NCI-H526 (cell line): ENCODE measurements at regions not wholly inside any gene's neighbourhood (a gene's known extent, or its start where the extent isn't known, plus 50 kb on each side); places are given as distances from the start of the nearest gene placed in this dataset.

Source experiments
- DNase-seq, 2 experiments: peaks; one replicate each; lab custom pipeline; 2025; lab: John Stamatoyannopoulos, UW

DNA sequence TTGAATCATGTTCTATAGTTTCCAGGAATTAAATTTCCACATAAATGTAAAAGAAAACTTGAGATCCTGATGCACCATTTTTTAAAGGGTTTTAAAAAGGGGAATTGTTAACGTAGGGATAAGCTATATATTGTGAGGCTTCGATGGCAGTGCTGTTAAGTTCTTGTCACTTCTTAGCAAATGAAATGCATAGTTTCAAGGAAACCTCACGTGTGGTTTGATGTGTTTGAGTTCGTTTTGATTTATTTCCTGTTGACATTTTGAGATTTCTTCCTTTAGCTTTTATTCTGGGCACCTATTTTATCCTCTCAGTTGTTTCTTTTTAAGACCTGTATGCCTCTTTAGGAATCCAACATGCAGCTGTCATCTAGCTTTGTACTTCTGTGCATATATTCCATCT lies 301.0 kb downstream of the DOCK8 start:
- no peak for DNase-seq

DNA sequence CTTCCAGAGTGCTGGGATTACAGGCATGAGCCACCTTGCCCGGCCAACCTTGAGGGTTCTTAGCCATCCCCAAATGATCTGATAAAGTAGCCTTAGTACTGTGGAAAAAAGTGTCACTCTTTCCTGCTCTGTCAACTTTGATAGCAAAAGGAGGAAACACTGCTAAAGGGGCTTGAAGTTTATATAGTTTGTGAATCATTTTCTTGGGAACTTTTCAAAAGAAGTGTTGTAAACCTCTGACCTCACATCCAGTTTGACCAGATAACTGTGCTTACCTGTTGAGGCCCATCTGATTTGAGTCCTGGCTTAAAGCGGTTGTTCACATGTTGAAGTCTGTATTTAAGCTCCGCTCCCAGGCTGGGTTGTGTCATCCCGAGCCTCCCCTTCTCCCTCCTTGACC lies 303.3 kb downstream of the DOCK8 start:
- no peak for DNase-seq

DNA sequence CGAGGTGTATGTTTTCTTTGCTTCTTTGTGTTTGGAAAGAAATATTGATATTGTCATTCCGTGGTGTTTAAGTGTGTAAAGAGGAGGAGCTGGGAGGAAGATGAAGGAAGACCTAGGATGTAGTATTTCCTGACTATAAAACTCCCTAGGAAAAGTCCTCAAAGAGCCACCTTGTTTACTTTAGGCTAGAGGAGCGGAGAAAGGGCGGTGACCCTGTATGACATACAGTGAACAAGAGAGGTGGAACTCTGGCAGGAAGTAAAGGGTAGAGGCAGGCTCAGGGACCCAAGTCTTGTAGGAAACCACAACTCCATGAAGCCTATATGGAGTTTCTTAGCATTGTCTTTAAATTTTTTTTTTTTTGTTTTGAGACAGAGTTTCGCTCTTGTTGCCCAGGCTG lies 303.9 kb downstream of the DOCK8 start:
- DNase-seq, result no peak

DNA sequence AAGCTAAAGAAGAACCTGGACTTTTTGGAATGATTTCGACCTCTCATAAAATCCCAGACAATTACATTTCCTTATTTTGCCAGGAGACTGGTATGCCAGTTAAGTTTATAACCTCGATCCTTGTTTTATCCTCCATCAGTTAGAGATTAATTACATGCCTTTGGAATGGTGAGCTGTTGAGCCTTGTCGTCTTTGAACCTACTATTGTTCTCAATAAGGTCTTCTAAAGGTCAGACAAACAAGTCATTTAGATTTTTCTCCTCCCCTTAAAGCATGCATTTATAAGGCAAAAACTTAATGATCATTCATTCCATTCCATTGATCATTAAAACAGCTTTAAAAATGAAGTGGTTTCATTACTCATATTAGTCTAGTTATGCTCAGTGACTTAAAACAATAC lies 304.9 kb downstream of the DOCK8 start:
- DNase-seq, result no peak

DNA sequence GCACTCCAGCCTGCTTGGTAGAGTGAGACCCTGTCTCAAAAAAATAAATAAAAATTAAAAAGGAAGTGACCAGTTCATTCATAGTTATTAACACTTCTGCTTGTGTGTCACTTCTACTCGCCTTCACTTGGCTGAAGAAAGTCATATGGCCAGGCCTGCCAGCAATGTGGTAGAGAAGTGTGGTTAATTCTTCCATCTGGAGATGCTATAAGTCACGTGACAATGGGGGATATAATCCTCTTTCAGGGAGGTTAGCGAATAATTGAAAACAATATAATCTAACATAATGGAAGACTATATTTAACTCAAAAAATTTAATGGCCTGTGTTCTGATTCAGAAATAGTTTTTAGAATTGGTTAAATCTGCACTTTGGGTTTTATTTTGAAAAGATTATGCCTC lies 305.6 kb downstream of the DOCK8 start:
- DNase-seq, result no peak

DNA sequence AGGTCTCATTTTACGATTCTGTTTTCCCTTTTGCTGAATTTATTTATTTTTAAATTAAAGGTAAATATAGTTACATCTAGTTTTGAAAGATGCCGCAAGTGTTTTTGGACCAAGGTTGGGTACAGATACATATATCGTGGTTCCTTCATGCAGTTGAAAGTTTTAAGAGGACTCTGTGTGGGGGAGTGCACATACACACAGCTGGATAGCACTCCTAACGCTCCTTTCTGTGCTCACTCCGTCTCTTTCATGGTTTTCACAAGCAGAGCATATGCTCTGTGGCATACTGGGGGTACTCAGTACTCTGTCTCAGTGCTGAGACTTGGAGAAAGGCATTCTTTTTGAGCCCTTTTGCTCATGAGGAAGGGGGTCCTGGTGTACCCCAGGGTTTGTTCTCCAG lies 307.5 kb downstream of the DOCK8 start:
- no peak for DNase-seq

DNA sequence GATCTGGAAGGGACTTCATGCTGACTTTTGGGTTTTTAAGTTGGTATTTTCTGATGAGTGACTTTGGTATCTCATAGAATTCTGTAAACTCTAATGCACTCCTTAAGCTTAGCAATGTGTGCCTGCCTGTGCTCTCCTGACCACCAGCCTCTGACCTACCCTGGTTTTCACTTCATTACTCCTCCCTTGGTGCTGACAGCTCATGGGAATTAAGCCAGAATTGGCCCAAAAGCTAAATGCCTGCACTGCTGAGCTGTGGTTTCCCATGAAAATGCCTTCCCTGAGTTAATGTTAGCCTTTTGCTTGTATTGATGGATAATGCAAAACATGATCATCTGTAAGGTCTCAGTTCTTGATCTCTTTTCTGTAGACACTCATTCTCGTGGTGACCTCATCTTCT lies 308.0 kb downstream of the DOCK8 start:
- no peak for DNase-seq

DNA sequence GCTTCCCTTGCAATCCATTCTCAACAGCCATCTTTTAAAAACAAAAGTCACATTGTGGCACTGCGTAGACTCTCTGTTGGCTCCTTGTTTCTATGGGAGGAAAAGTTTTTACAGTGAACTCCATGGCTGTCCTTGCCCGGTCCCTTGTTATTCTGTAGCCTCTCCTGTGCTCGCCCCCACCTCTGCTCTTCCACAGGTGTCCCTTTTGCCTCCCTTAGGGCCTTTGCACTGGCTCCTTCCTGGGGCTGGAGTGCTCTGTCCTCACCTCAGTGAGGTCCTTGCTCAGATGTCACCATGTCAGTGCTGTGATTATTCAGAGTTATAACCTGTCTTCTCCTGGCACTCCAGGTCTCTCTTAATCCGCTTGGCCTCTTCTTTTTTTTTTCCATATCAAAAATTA lies 308.8 kb downstream of the DOCK8 start:
- DNase-seq, result no peak

DNA sequence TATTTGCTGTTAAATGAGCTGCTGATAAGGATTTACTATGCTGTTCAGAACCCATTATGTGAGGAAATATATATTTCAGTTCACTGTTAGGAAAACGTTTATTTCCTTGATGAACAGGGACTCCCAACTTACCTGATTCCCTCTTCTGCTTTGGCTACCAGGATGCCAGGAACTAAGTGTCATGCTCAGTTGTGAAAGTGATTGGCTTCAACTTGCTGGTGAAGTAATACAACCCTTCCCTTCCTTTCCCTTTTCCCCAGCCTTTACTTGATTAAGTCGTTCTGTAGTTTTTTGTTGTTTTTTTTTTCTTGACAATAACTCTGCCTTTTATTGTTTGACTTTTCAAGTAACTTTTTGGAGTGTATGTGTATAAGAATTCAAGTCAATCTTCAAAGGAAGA lies 309.3 kb downstream of the DOCK8 start:
- no peak for DNase-seq

DNA sequence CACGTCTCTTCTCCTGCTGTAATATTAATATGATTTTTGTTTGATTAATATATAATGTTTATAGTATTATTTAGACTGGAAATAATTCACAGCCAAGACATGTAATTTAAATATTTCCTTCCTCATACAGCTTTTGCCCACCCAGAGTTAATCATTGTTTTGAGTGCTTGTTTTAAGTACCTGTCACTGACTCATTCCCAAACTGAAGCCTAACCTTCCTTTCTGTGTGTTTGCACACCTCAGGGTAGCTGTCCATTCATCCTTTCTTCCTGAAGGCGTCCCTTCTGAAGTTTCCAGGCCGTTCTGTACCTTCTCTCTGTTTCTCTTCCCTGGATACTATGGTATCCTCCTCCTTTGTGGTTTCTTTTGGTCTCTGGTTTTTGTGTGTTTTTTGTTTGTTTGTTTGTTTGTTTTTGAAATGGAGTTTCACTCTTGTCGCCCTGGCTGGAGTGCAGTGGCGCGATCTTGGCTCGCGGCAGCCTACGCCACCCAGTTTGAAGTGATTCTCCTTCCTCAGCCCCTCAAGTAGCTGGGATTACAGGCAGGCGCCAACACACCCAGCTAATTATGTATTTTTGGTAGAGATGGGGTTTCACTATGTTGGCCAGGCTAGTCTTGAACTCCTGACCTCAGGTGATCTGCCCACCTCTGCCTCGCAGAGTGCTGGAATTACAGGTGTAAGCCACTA lies 312.4 kb downstream of the DOCK8 start:
- no peak for DNase-seq

DNA sequence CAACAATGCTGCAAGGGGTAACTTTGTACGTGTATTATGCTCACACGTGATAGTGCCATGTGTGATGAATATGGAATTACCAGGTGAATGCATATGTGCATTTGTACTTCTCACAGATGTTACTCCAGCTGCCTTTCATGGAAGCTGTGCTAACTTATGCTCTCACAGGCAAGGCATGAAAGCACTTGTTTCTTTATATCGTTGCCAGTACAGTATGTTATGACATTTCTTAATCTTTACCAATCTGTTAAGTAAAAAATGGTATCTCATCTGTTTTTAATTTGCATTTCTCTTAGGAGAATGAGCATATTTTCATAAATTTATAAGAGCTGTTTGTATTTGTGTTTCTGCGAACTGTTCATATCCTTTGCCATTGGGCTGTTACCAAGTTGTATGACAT lies 311.8 kb upstream of the DMRT1 start:
- DNase-seq, result peak in 1 of 2 experiments; percentile 17

DNA sequence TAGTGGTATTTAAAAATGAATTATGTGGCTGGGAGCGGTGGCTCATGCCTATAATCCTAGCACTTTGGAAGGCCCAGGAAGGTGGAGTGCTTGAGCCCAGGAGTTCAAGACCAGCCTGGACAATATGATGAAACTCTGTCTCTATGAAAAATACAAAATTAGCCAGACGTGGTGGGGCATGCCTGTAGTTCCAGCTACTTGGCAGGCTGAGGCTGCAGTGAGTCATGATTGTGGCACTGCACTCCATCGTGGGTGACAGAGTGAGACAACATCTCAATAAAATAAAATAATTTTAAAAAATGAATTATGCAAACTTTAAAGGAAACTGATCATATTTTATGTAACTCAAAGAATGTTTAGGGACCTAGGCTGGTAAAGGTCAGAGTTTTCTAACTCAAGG lies 310.8 kb upstream of the DMRT1 start:
- DNase-seq, result no peak

DNA sequence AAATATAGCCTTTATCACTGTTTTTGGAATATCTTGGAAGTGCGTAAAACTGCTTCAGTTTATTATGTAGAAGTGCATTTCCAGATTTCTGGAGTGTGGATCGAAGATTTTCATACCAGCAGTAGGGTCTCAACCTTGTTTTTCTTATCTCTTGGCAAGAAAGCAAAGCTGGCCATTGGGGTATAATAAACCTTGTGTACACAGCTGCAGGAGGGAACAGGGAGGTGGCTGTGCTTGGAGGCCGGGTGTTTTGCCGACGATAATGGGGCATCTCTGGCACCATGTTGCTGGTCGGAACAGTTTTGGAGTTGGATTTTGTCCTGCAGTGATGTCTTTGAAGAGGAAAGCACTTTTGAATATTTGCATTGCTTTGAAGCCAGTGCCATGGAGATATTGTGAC lies 308.8 kb upstream of the DMRT1 start:
- DNase-seq, result peak; percentile 54 to 56

DNA sequence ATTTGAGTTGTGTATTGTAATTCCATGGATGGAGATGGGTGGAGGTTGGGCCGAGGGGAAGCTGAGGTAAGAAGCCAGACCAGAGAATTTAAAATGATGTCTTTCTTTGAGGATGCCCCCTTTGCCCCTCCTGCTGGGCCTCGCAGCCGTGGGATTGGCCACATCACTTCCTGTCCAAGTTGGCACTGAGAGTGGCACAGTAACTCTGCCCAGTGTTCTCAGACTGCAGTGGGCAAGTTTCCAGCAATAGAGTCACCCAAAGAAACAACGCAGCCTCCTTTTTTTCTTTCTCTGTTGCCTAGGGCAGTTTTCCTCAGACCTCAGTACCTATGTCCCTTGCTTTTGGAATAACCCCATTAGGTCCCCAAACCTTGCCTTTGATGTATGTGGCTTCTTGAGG lies 306.6 kb upstream of the DMRT1 start:
- no peak for DNase-seq

DNA sequence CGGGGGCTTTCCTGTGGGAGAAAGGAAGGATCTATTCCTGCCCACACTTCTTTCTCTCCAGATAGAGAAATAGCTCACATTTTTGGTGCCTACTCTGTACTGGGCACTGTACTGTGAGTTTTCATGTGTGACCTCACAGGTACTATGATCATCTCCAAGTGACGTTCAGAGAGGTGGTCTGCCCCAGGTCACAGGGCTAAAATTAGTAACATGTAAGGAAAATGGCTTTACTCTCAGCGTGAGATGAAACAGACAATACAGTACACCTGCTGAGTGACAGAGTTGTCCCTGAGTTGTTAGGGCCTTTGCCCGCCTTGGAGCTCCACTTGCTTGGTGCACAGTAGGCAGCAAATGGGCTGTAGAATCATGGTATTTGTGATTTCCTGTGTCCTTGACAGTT lies 306.1 kb upstream of the DMRT1 start:
- DNase-seq, result no peak

DNA sequence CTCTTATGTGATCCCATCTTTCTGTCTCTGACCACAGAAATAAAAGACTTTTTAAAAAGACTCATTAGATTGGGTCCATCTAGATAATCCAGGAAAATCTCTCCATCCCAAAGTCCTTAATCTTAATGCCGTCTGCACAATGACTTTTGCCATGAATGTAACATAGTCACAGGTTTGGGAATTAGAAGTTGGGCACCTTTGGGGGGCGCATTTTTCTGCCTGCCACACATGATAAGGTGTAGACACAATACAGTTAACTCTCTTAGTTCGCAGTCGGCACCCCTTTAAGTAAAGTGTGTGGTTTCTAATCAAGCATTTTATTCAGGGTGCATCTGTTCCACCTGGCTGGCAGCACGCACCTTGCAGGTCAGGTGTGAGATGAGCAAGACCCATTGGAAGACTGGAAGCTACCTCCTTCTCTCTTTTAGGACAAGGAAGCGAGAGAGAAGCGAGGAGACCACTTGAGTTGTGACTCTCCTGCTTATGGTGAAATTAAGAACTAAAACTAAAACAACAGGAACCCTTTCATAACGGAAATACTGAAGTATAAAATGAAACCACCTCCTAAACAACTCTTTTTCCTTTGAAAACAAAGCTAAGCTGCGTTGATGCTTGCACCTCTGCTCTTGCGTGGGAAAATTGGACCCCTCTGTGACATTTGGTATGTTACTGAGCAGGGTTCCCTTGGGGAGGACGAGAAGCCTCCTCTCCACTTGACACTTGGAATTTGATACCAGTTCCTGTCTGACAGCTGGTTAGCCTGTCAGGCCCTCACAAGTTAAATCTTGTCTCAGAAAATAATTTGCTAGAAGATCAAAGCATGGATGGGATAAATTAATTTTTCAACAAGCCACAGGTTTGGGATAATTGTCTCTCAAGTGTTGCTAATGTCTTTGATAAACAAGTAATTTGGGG lies 304.6 kb upstream of the DMRT1 start:
- DNase-seq, result no peak

DNA sequence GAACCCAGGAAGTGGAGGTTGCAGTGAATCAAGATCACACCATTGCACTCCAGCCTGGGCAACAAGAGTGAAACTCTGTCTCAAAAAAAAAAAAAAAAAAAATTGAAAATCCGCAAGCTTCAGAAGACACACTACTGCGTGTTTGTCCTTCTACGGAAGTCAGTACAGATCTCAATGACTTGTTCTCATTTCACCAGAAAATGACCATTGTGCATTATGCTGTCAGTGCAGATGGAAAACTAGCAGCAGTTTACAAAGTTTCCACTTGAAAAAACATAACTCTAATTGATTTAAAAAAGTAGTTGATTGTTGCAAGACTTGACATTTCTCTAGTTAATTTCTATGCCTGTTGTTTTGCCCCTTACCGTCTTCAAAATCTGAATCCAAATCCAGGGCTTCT lies 298.0 kb upstream of the DMRT1 start:
- DNase-seq, result no peak

DNA sequence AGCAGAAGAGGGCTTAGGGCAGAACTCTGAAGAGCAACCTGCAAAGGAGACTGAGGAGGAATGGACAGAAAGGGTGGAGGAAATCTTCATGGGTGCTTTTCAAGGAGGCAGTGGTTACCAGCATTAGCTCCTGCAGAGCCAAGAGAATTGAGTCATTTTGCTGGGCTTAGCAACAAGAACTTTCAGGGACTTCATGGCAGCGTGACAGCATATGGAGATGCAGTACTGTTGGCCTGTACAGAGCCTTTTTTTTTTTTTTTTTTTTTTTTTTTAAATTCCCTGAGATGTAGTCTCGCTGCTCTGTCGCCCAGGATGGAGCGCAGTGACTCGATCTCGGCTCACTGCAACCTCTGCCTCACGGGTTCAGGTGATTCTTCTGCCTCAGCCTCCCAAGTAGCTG lies 296.0 kb upstream of the DMRT1 start:
- no peak for DNase-seq

DNA sequence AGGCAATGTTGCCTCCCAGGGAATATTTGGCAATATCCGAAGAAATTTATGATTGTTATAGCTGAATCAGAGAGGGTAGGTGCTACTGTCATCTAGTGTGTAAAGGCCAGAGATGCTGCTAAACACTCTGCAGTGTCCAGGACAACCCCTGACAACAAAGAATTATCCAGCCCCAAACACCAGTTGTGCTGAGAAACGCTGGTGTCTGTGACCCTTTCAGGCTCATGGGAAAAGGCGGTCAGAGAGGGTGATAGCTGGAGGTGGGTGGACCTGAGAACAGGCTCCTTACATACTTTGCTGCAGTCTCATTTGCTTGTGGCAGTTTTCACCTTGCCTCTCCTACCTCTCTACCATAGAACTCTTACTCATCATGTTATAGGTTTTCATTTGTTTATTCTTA lies 295.3 kb upstream of the DMRT1 start:
- no peak for DNase-seq

DNA sequence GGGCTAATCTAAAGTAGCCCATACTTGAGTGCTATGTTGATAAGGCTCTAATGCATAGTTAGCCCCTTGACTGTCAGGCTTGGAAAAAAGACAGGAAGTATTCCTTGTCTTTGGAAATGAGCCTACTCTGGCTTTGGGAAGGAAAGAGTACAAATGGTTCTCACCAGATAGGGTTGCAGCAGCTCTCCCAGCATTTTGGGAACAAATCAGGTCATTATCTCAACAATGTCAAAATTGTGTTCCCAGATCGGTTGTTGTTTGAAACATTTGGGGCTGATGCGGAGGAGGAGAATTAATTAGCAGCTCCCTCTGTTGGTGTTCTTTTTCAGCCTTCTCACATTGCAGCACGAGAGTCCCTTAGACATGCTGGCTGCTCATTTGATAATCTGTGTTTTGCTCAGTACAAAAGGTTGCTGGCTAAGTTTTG lies 294.7 kb upstream of the DMRT1 start:
- DNase-seq, result peak in 1 of 2 experiments; percentile 21

DNA sequence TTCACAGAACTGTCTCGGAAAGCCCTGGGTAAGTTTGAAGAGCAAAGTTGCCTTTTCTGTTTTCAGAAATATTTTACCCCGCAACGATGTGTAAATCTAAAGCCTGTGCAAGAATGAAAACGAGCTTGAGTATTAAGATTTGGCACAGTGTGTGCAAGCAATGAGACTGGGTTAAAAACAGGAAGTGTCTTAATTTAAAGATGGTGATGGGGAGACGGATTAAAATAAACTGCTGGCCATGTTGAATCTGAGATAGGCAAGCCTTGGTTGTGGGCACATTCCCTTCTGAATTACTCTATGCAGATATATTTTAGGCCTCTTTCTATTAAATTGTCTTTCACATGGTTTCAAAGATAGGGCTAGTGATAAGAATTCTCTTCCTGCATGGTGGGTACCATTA lies 294.2 kb upstream of the DMRT1 start:
- DNase-seq, result no peak

DNA sequence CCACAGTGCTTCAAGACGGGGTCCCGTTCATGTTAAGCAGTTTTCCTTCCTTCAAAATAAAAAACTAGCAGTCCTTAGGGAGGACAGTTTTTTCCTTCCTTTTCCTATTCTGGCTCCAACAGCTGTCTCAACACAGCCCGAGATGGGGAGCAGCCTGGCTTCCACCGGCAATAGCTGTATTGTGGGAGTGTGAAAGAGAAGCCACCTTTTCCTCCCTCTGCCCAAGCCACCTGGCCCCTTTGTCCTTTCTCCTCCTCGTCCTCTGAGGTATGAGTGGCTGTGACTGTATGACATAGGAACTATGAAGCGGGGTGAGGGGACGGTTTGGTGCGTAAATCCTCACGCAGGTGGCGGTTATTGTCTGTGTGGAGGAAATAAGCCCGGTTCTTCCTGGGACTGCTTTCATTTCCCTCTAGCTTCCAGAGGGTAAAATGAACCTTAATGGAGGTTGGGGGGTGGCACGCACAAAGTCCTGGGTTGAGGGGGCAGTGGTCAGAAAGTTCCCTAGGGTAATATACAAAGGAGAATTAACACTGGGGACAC lies 292.0 kb upstream of the DMRT1 start:
- no peak for DNase-seq

DNA sequence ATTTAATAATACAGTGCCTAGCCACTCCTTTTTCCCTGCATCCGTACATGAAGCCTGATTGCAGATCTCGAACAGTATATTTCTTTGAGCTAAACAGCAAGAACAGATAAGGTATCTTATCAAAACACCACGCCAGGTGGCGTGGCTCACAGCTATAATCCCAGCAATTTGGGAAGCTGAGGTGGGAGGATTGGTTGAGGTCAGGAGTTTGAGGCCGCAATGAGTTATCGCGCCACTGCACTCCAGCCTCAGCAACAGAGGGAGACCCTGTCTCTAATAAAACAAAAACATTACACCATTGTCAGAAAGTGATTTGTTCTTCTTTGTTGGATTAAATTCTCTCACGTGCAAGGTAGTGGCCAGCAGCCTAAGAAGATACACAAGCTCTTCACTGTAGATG lies 291.2 kb upstream of the DMRT1 start:
- DNase-seq, result no peak
